Fibroblast of skin of left quadriceps (primary cell): ENCODE measurements at regions not wholly inside any gene's neighbourhood (a gene's known extent, or its start where the extent isn't known, plus 50 kb on each side); places are given as distances from the start of the nearest gene placed in this dataset.
"Not testable (repeated sequence)": the region's sequence is repeated elsewhere in the genome, so short reads cannot be mapped to it uniquely, and the experiment has no call there.

ENCODE experiments used
- DNase-seq, 2 experiments: peaks; one replicate each; pipeline ENCODE4 v3.0.0-alpha.2; 2013; ENCODE audit warnings: low read depth in 2 of 2

- no peak for DNase-seq
Observed at GRCh38 chr5:37915097-37915736, 75.4 kb upstream of the GDNF start.

DNA sequence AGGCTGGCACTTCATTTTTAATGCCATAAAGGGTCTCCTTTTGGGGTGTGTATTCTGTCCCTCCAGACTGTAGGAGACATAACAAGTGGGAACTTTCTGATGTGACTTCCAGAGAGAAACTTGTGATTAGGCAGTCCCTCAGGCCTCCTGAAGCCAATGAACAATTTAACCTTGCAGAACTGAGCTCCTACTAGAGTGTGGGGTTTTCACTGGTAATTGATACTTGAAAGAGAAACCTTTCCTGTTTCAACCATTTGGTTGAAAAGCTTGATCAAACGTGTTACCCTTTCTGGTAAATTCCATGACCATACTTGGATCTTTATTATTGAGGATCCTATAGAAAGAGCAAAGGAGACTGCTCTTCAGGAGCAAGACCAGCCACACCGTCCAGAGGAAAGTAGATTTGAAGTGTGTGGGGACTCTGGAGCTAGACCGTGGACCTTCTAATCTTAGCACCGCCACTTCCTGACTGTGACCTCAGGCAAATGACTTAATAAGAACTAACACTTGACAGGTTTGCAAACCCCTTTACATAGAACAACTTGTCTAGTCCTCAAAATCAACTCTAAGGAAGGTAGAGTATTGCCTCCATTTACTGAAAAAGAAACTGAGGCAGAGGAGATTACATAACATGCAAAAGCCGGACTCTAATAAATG, 69.9 kb upstream of the GDNF start:
- not testable (repeated sequence) for DNase-seq

GRCh38 chr5:37906416-37906815, 66.6 kb upstream of the GDNF start:
- no peak for DNase-seq

GRCh38 chr5:37905230-37905629, 65.4 kb upstream of the GDNF start:
- no peak for DNase-seq

- no peak for DNase-seq
Observed at GRCh38 chr5:37902323-37902722, 62.5 kb upstream of the GDNF start.

- no peak for DNase-seq
Observed at GRCh38 chr5:37900692-37901091, 60.9 kb upstream of the GDNF start.

DNA sequence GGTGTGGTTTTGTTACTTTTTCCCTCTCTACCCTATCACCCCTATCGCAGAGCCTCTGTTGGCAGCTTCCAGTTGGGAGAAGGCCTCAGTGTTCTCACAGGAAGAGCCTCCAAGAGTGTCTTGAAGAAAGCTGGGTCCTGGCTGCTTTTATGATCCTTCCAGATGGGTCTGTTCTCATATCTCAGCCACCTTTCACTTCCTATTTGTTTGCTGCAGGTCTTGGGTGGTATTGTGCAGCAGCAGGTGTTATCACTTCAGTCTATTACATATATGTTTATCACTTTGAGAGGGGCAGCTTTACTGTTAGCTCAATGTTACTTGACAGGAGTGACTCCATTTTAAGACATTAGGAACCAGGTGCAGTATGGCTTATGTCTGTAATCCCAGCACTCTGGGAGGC, 59.2 kb upstream of the GDNF start:
- DNase-seq = no peak

GRCh38 chr5:37896159-37896558, 56.3 kb upstream of the GDNF start:
- no peak for DNase-seq

GRCh38 chr5:37893434-37894134, 53.7 kb upstream of the GDNF start:
- DNase-seq = no peak

DNA sequence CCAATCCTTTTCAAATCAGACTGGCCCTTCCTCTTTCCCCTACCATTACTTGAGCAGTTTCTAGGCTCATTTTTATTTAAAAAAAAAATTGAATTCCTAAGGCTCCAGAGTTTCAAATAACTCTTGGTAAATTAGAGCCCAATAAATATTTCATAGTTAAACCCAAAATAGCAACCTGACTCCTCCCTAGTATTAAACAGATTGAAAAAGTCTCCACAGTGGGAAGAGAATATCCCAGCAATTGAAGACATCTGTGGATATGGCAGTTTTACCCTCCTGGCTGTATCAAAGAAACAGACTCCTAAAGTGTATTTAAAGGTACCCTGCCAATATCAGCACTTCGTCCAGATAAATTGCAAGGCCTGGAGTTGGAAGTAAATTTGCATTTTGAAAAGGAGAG, 52.7 kb upstream of the GDNF start:
- DNase-seq = peak in 1 of 2 experiments; percentile 15

- DNase-seq = no peak
Observed at GRCh38 chr5:37891832-37892231, 52.0 kb upstream of the GDNF start.

GRCh38 chr5:37889612-37890317, 49.9 kb upstream of the GDNF start:
- DNase-seq = peak; percentile 41 to 50
